ENCODE measurements at regions not wholly inside any gene's neighbourhood (a gene's known extent, or its start where the extent isn't known, plus 50 kb on each side); places are given as distances from the start of the nearest gene placed in this dataset.
A peak's percentile ranks its signal among the peaks of the same experiment; 100 is the strongest.

DNA sequence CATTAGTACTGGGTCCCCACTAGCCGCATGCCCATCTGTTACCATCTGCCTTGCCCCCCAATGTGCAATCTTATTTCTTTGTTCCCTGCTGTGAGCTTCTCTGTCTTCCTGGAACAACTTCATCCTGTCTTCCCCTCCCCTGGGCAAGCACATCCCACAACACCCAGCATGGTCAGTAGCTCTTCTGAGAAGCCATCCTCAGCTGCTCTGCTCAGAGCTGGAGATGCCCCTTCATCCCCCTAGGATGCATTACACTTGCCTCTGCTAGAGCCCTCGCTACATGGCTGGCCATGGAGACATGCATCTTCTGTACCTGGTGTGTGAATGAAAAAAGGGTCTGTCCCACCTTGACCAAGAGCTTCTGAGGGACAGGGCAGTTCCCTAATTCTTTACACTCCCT lies 141.2 kb downstream of the CDC5L start:
- no peak overlapping the region for H2BK15ac ChIP-seq (ENCODE audit: low read depth, low read length)
- H4K20me1 ChIP-seq (ENCODE audit: control insufficient read depth, insufficient read depth, insufficient read length) = no peaks in the 10 kb centered on the region
- no peak overlapping the region for H4K5ac ChIP-seq (ENCODE audit: insufficient read length, low read depth, low read length)
- no peak overlapping the region for H3T11ph ChIP-seq (ENCODE audit: low read length)
- H3K4ac ChIP-seq (ENCODE audit: low read depth, low read length) = no peak overlapping the region
- no peaks in the 10 kb centered on the region for H3K9me3 ChIP-seq (ENCODE audit: control insufficient read depth, low read depth, low read length)
- no peak overlapping the region for H4K91ac ChIP-seq (ENCODE audit: insufficient read length, low read depth, low read length)
- H3K27me3 Mint-ChIP-seq (ENCODE audit: low read depth) = peaks cover 4% of the 10 kb centered on the region
- no peak overlapping the region for H3K14ac ChIP-seq (ENCODE audit: insufficient read depth, low read length)
- no peaks in the 10 kb centered on the region; a peak in 1 of 7 replicates for H3K36me3 Mint-ChIP-seq (ENCODE audit: insufficient read depth in 1 of 3, low read depth in 3 of 3)
- no peak overlapping the region for H2BK12ac ChIP-seq (ENCODE audit: insufficient read length, low read depth, low read length)
- TF ChIP-seq, protein P1, sequence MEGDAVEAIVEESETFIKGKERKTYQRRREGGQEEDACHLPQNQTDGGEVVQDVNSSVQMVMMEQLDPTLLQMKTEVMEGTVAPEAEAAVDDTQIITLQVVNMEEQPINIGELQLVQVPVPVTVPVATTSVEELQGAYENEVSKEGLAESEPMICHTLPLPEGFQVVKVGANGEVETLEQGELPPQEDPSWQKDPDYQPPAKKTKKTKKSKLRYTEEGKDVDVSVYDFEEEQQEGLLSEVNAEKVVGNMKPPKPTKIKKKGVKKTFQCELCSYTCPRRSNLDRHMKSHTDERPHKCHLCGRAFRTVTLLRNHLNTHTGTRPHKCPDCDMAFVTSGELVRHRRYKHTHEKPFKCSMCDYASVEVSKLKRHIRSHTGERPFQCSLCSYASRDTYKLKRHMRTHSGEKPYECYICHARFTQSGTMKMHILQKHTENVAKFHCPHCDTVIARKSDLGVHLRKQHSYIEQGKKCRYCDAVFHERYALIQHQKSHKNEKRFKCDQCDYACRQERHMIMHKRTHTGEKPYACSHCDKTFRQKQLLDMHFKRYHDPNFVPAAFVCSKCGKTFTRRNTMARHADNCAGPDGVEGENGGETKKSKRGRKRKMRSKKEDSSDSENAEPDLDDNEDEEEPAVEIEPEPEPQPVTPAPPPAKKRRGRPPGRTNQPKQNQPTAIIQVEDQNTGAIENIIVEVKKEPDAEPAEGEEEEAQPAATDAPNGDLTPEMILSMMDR (conservative IDR thresholded peaks at IDR 0.05) = no peak
- H3K23ac ChIP-seq (ENCODE audit: insufficient read length, low read depth, low read length) = no peak overlapping the region
- no peak overlapping the region for H3K27ac Mint-ChIP-seq
- no peaks in the 10 kb centered on the region for H3K27me3 ChIP-seq (ENCODE audit: insufficient read depth, low read length)
- no peak overlapping the region for H2AFZ ChIP-seq (ENCODE audit: low read length)
- H3K9ac ChIP-seq (ENCODE audit: extremely low read depth, insufficient read length, low read length) = no peak overlapping the region
- no peaks in the 10 kb centered on the region for H3K23me2 ChIP-seq (ENCODE audit: insufficient read length, low read depth, low read length, poor library complexity, severe bottlenecking)
- no peaks in the 10 kb centered on the region for H3K79me1 ChIP-seq (ENCODE audit: insufficient read depth, low read depth, low read length, poor library complexity, severe bottlenecking)
- H3K4me3 Mint-ChIP-seq = no peak overlapping the region
- peak; percentile 8 for DNase-seq
- no peak overlapping the region for H2BK20ac ChIP-seq (ENCODE audit: low read depth, low read length, poor library complexity, severe bottlenecking)
- no peak overlapping the region for H2BK5ac ChIP-seq (ENCODE audit: insufficient read length, low read length)
- no peaks in the 10 kb centered on the region for H3K79me2 ChIP-seq (ENCODE audit: insufficient read depth, low read length)
- H2AK5ac ChIP-seq (ENCODE audit: insufficient read length, low read length) = no peak overlapping the region
- H4K8ac ChIP-seq (replicated peaks; ENCODE audit: insufficient read length, low read depth, low read length) = no peak overlapping the region
- H3K4me1 ChIP-seq (ENCODE audit: insufficient read depth, low read length) = 0 out of 2 replicates have a peak, but pooled peaks cover 1% of the 10 kb centered on the region
- H3K4me1 Mint-ChIP-seq = peaks cover 21 to 23% of the 10 kb centered on the region in 2 experiments
- no peak overlapping the region for H3K27ac ChIP-seq (ENCODE audit: insufficient read length, low read depth, low read length)
- peaks cover 4 to 7% of the 10 kb centered on the region in 2 experiments; a peak in 3 of 5 replicates for H3K9me3 Mint-ChIP-seq
- no peak overlapping the region for H3K4me2 ChIP-seq (ENCODE audit: insufficient read depth, insufficient read length, low read length)
- H3K56ac ChIP-seq (ENCODE audit: insufficient read length, low read depth, low read length) = no peak overlapping the region
- no peak overlapping the region for H3K18ac ChIP-seq (ENCODE audit: insufficient read length, low read depth, low read length)
- WGBS (ENCODE audit: extremely low coverage, insufficient read length, low lambda C conversion rate) = no CpG with 5 or more reads among the region's 2 CpGs
- H2BK120ac ChIP-seq (ENCODE audit: low read depth, low read length, poor library complexity, severe bottlenecking) = no peak overlapping the region

Data from H9 (cell line).